ENCODE measurements at regions not wholly inside any gene's neighbourhood (a gene's known extent, or its start where the extent isn't known, plus 50 kb on each side); places are given as distances from the start of the nearest gene placed in this dataset.
"Not testable (repeated sequence)": the region's sequence is repeated elsewhere in the genome, so short reads cannot be mapped to it uniquely, and the experiment has no call there.

- DNase-seq (ENCODE audit: low spot score), result no peak
Observed at GRCh38 chr2:228519561-228519960, 338.1 kb upstream of the SPHKAP start.

- DNase-seq (ENCODE audit: low spot score), result peak; percentile 56
Observed at GRCh38 chr2:228516019-228516418, 334.5 kb upstream of the SPHKAP start.

GRCh38 chr2:228513480-228513879 lies 332.0 kb upstream of the SPHKAP start:
- DNase-seq (ENCODE audit: low spot score), result not testable (repeated sequence)

- no peak for DNase-seq (ENCODE audit: low spot score)
Observed at GRCh38 chr2:228509021-228509420, 327.5 kb upstream of the SPHKAP start.

GRCh38 chr2:228507870-228508269 lies 326.4 kb upstream of the SPHKAP start:
- DNase-seq (ENCODE audit: low spot score), result no peak

GRCh38 chr2:228507231-228507824 lies 325.8 kb upstream of the SPHKAP start:
- no peak for DNase-seq (ENCODE audit: low spot score)

- DNase-seq (ENCODE audit: low spot score), result no peak
Observed at GRCh38 chr2:228503731-228504130, 322.2 kb upstream of the SPHKAP start.

- DNase-seq (ENCODE audit: low spot score), result no peak
Observed at GRCh38 chr2:228493852-228494251, 312.4 kb upstream of the SPHKAP start.

- no peak for DNase-seq (ENCODE audit: low spot score)
Observed at GRCh38 chr2:228479014-228479413, 297.5 kb upstream of the SPHKAP start.

- DNase-seq (ENCODE audit: low spot score), result no peak
Observed at GRCh38 chr2:228474466-228474865, 293.0 kb upstream of the SPHKAP start.

GRCh38 chr2:228469721-228470120 lies 288.2 kb upstream of the SPHKAP start:
- no peak for DNase-seq (ENCODE audit: low spot score)

GRCh38 chr2:228466851-228467250 lies 285.4 kb upstream of the SPHKAP start:
- DNase-seq (ENCODE audit: low spot score), result no peak

GRCh38 chr2:228465408-228465807 lies 283.9 kb upstream of the SPHKAP start:
- DNase-seq (ENCODE audit: low spot score), result no peak

GRCh38 chr2:228458364-228458763 lies 276.9 kb upstream of the SPHKAP start:
- no peak for DNase-seq (ENCODE audit: low spot score)

GRCh38 chr2:228447266-228447915 lies 265.9 kb upstream of the SPHKAP start:
- peak; percentile 28 for DNase-seq (ENCODE audit: low spot score)

GRCh38 chr2:228446734-228447133 lies 265.2 kb upstream of the SPHKAP start:
- peak; percentile 70 for DNase-seq (ENCODE audit: low spot score)

GRCh38 chr2:228444161-228444560 lies 262.7 kb upstream of the SPHKAP start:
- DNase-seq (ENCODE audit: low spot score), result peak; percentile 98

GRCh38 chr2:228433721-228434120 lies 252.2 kb upstream of the SPHKAP start:
- no peak for DNase-seq (ENCODE audit: low spot score)

- no peak for DNase-seq (ENCODE audit: low spot score)
Observed at GRCh38 chr2:228432116-228432515, 250.6 kb upstream of the SPHKAP start.

GRCh38 chr2:228430986-228431385 lies 249.5 kb upstream of the SPHKAP start:
- no peak for DNase-seq (ENCODE audit: low spot score)

- no peak for DNase-seq (ENCODE audit: low spot score)
Observed at GRCh38 chr2:228426502-228427216, 245.2 kb upstream of the SPHKAP start.

GRCh38 chr2:228425411-228426060 lies 244.0 kb upstream of the SPHKAP start:
- DNase-seq (ENCODE audit: low spot score), result not testable (repeated sequence)

- no peak for DNase-seq (ENCODE audit: low spot score)
Observed at GRCh38 chr2:228417956-228418355, 236.5 kb upstream of the SPHKAP start.
